ENCODE measurements at regions not wholly inside any gene's neighbourhood (a gene's known extent, or its start where the extent isn't known, plus 50 kb on each side); places are given as distances from the start of the nearest gene placed in this dataset.

- TF ChIP-seq CTCF (IDR thresholded peaks at IDR 0.05): no peak
These were observed 120.8 kb downstream of the SMIM20 start for GRCh38 chr4:26034849-26035248.

- no peak for TF ChIP-seq CTCF (IDR thresholded peaks at IDR 0.05)
These were observed 121.9 kb downstream of the SMIM20 start for GRCh38 chr4:26035921-26036320.

DNA sequence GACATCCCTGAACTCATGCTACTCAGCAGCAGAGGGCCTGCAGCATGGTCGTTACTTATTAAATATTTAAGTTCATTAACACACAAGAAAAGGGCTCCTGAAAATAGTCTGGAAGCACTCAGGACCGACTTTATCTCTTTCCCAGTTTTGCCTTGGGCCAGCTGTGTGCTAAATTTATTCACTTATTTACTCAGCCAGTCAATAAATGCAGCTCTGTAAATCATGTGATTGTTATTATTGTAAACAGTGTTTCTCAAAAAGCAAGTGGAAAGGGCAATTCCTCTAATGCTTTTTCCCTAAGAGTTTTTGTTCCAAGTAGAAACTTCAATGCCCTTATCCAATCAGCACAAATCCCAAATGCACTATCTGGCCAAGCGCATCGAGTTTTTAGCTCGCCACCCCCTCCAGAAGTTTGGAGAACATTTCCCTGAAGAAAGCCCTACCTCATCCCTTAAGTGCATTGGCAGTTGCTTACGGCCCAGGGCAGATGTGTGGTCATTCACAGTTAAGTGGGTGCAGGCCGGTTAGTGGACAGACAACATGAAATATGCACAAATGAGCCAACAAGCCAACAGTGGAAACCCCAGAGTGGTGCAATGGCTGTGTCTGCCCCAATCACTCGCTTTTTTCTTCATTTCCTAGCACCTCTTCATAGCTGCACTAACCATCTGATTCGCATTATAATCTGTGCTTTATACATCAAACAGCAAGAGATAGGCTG, 125.8 kb downstream of the SMIM20 start:
- TF ChIP-seq CTCF (IDR thresholded peaks at IDR 0.05): no peak

- TF ChIP-seq CTCF (IDR thresholded peaks at IDR 0.05): no peak
These were observed 130.5 kb downstream of the SMIM20 start for GRCh38 chr4:26044524-26044923.

DNA sequence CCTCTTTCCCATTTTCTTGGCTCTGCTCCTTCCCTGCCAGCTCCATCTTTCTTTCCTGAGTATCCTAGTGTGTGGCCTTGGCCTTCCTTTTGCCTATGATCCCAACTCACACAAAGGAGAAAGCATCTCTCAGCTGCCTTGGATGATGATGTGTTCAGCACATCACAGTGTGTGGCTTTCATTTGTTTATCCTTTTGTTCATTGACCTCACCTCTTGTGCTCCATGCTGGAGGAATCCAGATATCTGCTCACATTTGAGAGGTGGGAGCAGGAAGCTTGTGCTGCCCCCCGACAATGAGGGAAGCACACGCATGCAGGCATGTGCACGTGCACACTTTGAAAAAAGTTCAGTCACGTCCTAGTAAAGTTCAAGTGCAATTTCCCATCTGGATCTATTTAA, 131.0 kb downstream of the SMIM20 start:
- no peak for TF ChIP-seq CTCF (IDR thresholded peaks at IDR 0.05)

GRCh38 chr4:26047795-26048194, 133.8 kb downstream of the SMIM20 start:
- TF ChIP-seq CTCF (IDR thresholded peaks at IDR 0.05): no peak

- TF ChIP-seq CTCF (IDR thresholded peaks at IDR 0.05): no peak
These were observed 134.4 kb downstream of the SMIM20 start for GRCh38 chr4:26048378-26048882.

- no peak for TF ChIP-seq CTCF (IDR thresholded peaks at IDR 0.05)
These were observed 134.9 kb downstream of the SMIM20 start for GRCh38 chr4:26048950-26049349.
